ENCODE measurements at regions not wholly inside any gene's neighbourhood (a gene's known extent, or its start where the extent isn't known, plus 50 kb on each side); places are given as distances from the start of the nearest gene placed in this dataset.

GRCh38 chr4:41806807-41807206 lies 58.3 kb upstream of the PHOX2B start:
- no peaks in the 10 kb centered on the region for H3K9me3 ChIP-seq (ENCODE audit: control insufficient read depth, insufficient read depth, low read length)
- H3K4me1 ChIP-seq (ENCODE audit: control insufficient read depth, insufficient read depth, low read length) = no peaks in the 10 kb centered on the region
- no peaks in the 10 kb centered on the region for H3K36me3 ChIP-seq (ENCODE audit: control insufficient read depth, insufficient read depth, low read length)
- no peak overlapping the region for H3K4me3 ChIP-seq (ENCODE audit: low read depth, low read length)
- H3K9ac ChIP-seq (ENCODE audit: low read depth, low read length) = no peak overlapping the region
- no peaks in the 10 kb centered on the region for H3K27me3 ChIP-seq (ENCODE audit: control insufficient read depth, insufficient read depth, low read length)

DNA sequence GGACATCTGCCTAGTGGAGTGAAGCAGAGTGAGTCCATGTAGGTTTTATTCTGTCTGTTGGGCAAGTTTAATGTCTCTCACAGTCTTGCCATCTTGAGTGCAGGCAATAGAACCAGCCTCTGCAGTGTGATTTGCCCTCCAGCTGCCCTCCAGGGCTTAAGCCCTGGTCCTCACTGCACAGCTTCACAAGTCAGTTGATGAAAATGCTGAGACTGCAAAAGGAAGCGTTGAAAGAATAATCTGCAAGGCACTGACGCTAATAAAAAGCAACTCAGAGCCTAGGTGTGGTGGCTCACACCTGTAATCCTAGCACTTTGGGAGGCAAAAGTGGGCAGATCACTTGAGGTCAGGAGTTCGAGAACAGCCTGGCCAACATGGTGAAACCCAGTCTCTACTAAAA lies 54.1 kb upstream of the PHOX2B start:
- Histone ChIP-seq H3K4me1 (ENCODE audit: control insufficient read depth, insufficient read depth, low read length) (no peaks in the 10 kb centered on the region), H3K27me3 (ENCODE audit: control insufficient read depth, insufficient read depth, low read length) (no peaks in the 10 kb centered on the region), H3K36me3 (ENCODE audit: control insufficient read depth, insufficient read depth, low read length) (no peaks in the 10 kb centered on the region), H3K9me3 (ENCODE audit: control insufficient read depth, insufficient read depth, low read length) (no peaks in the 10 kb centered on the region), H3K9ac (ENCODE audit: low read depth, low read length) (no peak overlapping the region), H3K4me3 (ENCODE audit: low read depth, low read length) (no peak overlapping the region)

- Histone ChIP-seq H3K4me3 (ENCODE audit: low read depth, low read length) (no peak overlapping the region), H3K27me3 (ENCODE audit: control insufficient read depth, insufficient read depth, low read length) (no peaks in the 10 kb centered on the region), H3K4me1 (ENCODE audit: control insufficient read depth, insufficient read depth, low read length) (peaks cover 14% of the 10 kb centered on the region), H3K9me3 (ENCODE audit: control insufficient read depth, insufficient read depth, low read length) (no peaks in the 10 kb centered on the region), H3K36me3 (ENCODE audit: control insufficient read depth, insufficient read depth, low read length) (no peaks in the 10 kb centered on the region), H3K9ac (ENCODE audit: low read depth, low read length) (no peak overlapping the region)
These were observed 50.6 kb upstream of the PHOX2B start for GRCh38 chr4:41799126-41799525.

Data from iPS-15b (cell line).